Naive thymus-derived CD4-positive, alpha-beta T cell (primary cell): ENCODE measurements at regions not wholly inside any gene's neighbourhood (a gene's known extent, or its start where the extent isn't known, plus 50 kb on each side); places are given as distances from the start of the nearest gene placed in this dataset.

Experiments
- ATAC-seq: fragments of 150-1000 bp; cut with Tn5 transposase; 2 replicates; pipeline ENCODE4 v1.10.0; 2021; ENCODE audit warnings: mild to moderate bottlenecking, moderate library complexity
- CTCF ChIA-PET: fragments of 350-600 bp; sonication (Branson Sonifier 250); formaldehyde crosslinking; loops from one replicate; lab custom pipeline; 2021; ENCODE audit warnings: antibody characterized with exemption; lab: Charles Lee
- POLR2A ChIA-PET: fragments of 350-600 bp; sonication (Branson Sonifier 250); formaldehyde crosslinking; loops from one replicate; lab custom pipeline; 2021; ENCODE audit warnings: antibody characterized with exemption, inconsistent platforms; lab: Charles Lee
- DNase-seq, 9 donors: peaks; one replicate each; pipeline versions ENCODE4 v3.0.0 to v3.0.0-alpha.2; 2020 to 2022; ENCODE audit warnings: mixed read lengths in 1 of 9
- H3K27ac ChIP-seq: one replicate; pipeline ENCODE4 v1.7.0; 2013; ENCODE audit warnings: mild to moderate bottlenecking, low read depth, low read length, moderate library complexity
- H3K27me3 ChIP-seq, 2 donors: one replicate each; pipeline ENCODE4 v1.7.0; 2013; ENCODE audit warnings: low read length in 2 of 2, mild to moderate bottlenecking in 2 of 2, moderate library complexity in 2 of 2; ENCODE audit not compliant: control insufficient read depth in 2 of 2, insufficient read depth in 2 of 2
- H3K36me3 ChIP-seq, 3 experiments: 1 replicate in 2 of 3; 2 replicates in 1 of 3; pipeline ENCODE4 v1.7.0; 2013; ENCODE audit warnings: low read length in 3 of 3, mild to moderate bottlenecking in 3 of 3, moderate library complexity in 1 of 3; ENCODE audit not compliant: insufficient read depth in 3 of 3, control insufficient read depth in 2 of 3
- H3K4me1 ChIP-seq, 2 donors: one replicate each; pipeline ENCODE4 v1.7.0; 2013; ENCODE audit warnings: low read length in 2 of 2, mild to moderate bottlenecking in 2 of 2, moderate library complexity in 1 of 2; ENCODE audit not compliant: control insufficient read depth in 2 of 2, insufficient read depth in 2 of 2
- H3K4me3 ChIP-seq: 2 replicates; pipeline ENCODE4 v1.7.0; 2013; ENCODE audit warnings: mild to moderate bottlenecking, low read length
- H3K9me3 ChIP-seq, 3 experiments: 1 replicate in 2 of 3; 2 replicates in 1 of 3; pipeline ENCODE4 v1.7.0; 2013; ENCODE audit warnings: low read length in 3 of 3; ENCODE audit not compliant: control insufficient read depth in 2 of 3
- H3K27ac Mint-ChIP-seq, 9 donors: one replicate each; pipeline ENCODE4 v1.8.0; 2020 to 2022; ENCODE audit warnings: mixed read lengths in 9 of 9, mild to moderate bottlenecking in 8 of 9, moderate library complexity in 5 of 9, inconsistent platforms in 2 of 9
- H3K27me3 Mint-ChIP-seq, 5 donors: one replicate each; pipeline ENCODE4 v1.8.0; 2021 to 2022; ENCODE audit warnings: mixed read lengths in 5 of 5, mild to moderate bottlenecking in 1 of 5
- H3K36me3 Mint-ChIP-seq, 5 donors: one replicate each; pipeline ENCODE4 v1.8.0; 2020 to 2022; ENCODE audit warnings: mixed read lengths in 5 of 5, mild to moderate bottlenecking in 3 of 5, inconsistent platforms in 1 of 5
- H3K4me1 Mint-ChIP-seq, 7 donors: one replicate each; pipeline ENCODE4 v1.8.0; 2020 to 2022; ENCODE audit warnings: mixed read lengths in 7 of 7, mild to moderate bottlenecking in 3 of 7, inconsistent platforms in 1 of 7
- H3K4me3 Mint-ChIP-seq, 10 donors: one replicate each; pipeline ENCODE4 v1.8.0; 2020 to 2022; ENCODE audit warnings: mild to moderate bottlenecking in 10 of 10, mixed read lengths in 10 of 10, moderate library complexity in 6 of 10, inconsistent platforms in 2 of 10
- H3K9me3 Mint-ChIP-seq, 11 donors: one replicate each; pipeline ENCODE4 v1.8.0; 2020 to 2022; ENCODE audit warnings: mixed read lengths in 11 of 11, mild to moderate bottlenecking in 4 of 11, inconsistent platforms in 1 of 11, moderate library complexity in 1 of 11
- intact Hi-C, 2 donors: fragments of 100-400 bp; cut with micrococcal nuclease; formaldehyde crosslinking; loops; one replicate each; pipeline ENCODE4 v1.15.1; 2023

GRCh38 chr1:112177314-112177713, 187.8 kb upstream of the KCND3 start:
- no peak overlapping the region for H3K4me3 ChIP-seq
- ChIA-PET POLR2A (no interaction called here), CTCF (no interaction called here)
- Mint-ChIP-seq H3K36me3 (no peaks in the 10 kb centered on the region), H3K4me3 (no peak overlapping the region), H3K9me3 (peaks cover 0 to 5% (median 0%) of the 10 kb centered on the region in 11 donors), H3K4me1 (no peaks in the 10 kb centered on the region), H3K27me3 (peaks cover 0 to 23% (median 11%) of the 10 kb centered on the region in 5 donors), H3K27ac (no peak overlapping the region)
- no peaks in the 10 kb centered on the region for H3K9me3 ChIP-seq
- H3K4me1 ChIP-seq = no peaks in the 10 kb centered on the region
- intact Hi-C loops = no loop called here
- H3K36me3 ChIP-seq = no peaks in the 10 kb centered on the region
- H3K27me3 ChIP-seq = no peaks in the 10 kb centered on the region
- DNase-seq (no peak), ATAC-seq (no peak)
- no peak overlapping the region for H3K27ac ChIP-seq

- Histone ChIP-seq H3K27me3 (no peaks in the 10 kb centered on the region), H3K27ac (no peak overlapping the region), H3K9me3 (no peaks in the 10 kb centered on the region), H3K36me3 (no peaks in the 10 kb centered on the region), H3K4me1 (no peaks in the 10 kb centered on the region), H3K4me3 (no peak overlapping the region)
- H3K27me3 Mint-ChIP-seq = peaks cover 0 to 29% (median 24%) of the 10 kb centered on the region in 5 donors
- peaks cover 0 to 7% (median 0%) of the 10 kb centered on the region in 5 donors for H3K36me3 Mint-ChIP-seq
- no peak overlapping the region for H3K4me3 Mint-ChIP-seq
- ATAC-seq (no peak), DNase-seq (no peak)
- H3K27ac Mint-ChIP-seq = no peak overlapping the region
- no peaks in the 10 kb centered on the region for H3K4me1 Mint-ChIP-seq
- ChIA-PET POLR2A (no interaction called here), CTCF (no interaction called here)
- H3K9me3 Mint-ChIP-seq = peaks cover 0 to 15% (median 6%) of the 10 kb centered on the region in 11 donors
- intact Hi-C loops = no loop called here
These were observed 199.1 kb upstream of the KCND3 start for GRCh38 chr1:112188611-112189010.

- no peaks in the 10 kb centered on the region for H3K4me1 Mint-ChIP-seq
- Histone ChIP-seq H3K36me3 (no peaks in the 10 kb centered on the region), H3K4me1 (no peaks in the 10 kb centered on the region), H3K4me3 (no peak overlapping the region), H3K9me3 (no peaks in the 10 kb centered on the region), H3K27ac (no peak overlapping the region), H3K27me3 (no peaks in the 10 kb centered on the region)
- H3K36me3 Mint-ChIP-seq = peaks cover 0 to 7% (median 0%) of the 10 kb centered on the region in 5 donors
- ChIA-PET CTCF (no interaction called here), POLR2A (no interaction called here)
- ATAC-seq = no peak
- H3K4me3 Mint-ChIP-seq = no peak overlapping the region
- H3K27me3 Mint-ChIP-seq = peaks cover 0 to 22% (median 18%) of the 10 kb centered on the region in 5 donors
- no peak overlapping the region for H3K27ac Mint-ChIP-seq
- DNase-seq = no peak
- peaks cover 0 to 24% (median 9%) of the 10 kb centered on the region in 11 donors for H3K9me3 Mint-ChIP-seq
- intact Hi-C loops = no loop called here
These were observed 199.9 kb upstream of the CTTNBP2NL start for GRCh38 chr1:112196008-112196588.

GRCh38 chr1:112196731-112197130, 199.3 kb upstream of the CTTNBP2NL start:
- peaks cover 0 to 7% (median 0%) of the 10 kb centered on the region in 5 donors for H3K36me3 Mint-ChIP-seq
- H3K4me3 Mint-ChIP-seq = no peak overlapping the region
- Histone ChIP-seq H3K27me3 (no peaks in the 10 kb centered on the region), H3K4me1 (no peaks in the 10 kb centered on the region), H3K36me3 (no peaks in the 10 kb centered on the region), H3K27ac (no peak overlapping the region), H3K4me3 (no peak overlapping the region), H3K9me3 (no peaks in the 10 kb centered on the region)
- ATAC-seq = no peak
- POLR2A ChIA-PET = no interaction called here
- peaks cover 0 to 19% (median 16%) of the 10 kb centered on the region in 5 donors for H3K27me3 Mint-ChIP-seq
- H3K9me3 Mint-ChIP-seq = peaks cover 0 to 24% (median 10%) of the 10 kb centered on the region in 11 donors
- intact Hi-C loops = no loop called here
- H3K4me1 Mint-ChIP-seq = no peaks in the 10 kb centered on the region
- CTCF ChIA-PET = no interaction called here
- DNase-seq = no peak
- H3K27ac Mint-ChIP-seq = no peak overlapping the region

- intact Hi-C loops = no loop called here
- Histone ChIP-seq H3K27ac (no peak overlapping the region), H3K27me3 (no peaks in the 10 kb centered on the region), H3K9me3 (no peaks in the 10 kb centered on the region), H3K4me1 (no peaks in the 10 kb centered on the region), H3K4me3 (no peak overlapping the region), H3K36me3 (no peaks in the 10 kb centered on the region)
- no peak overlapping the region for H3K27ac Mint-ChIP-seq
- peaks cover 0 to 3% (median 0%) of the 10 kb centered on the region in 5 donors for H3K36me3 Mint-ChIP-seq
- H3K4me1 Mint-ChIP-seq = no peaks in the 10 kb centered on the region
- ChIA-PET CTCF (no interaction called here), POLR2A (no interaction called here)
- no peak overlapping the region for H3K4me3 Mint-ChIP-seq
- H3K27me3 Mint-ChIP-seq = peaks cover 9 to 53% (median 38%) of the 10 kb centered on the region in 5 donors
- H3K9me3 Mint-ChIP-seq = peaks cover 0 to 15% (median 3%) of the 10 kb centered on the region in 11 donors
- DNase-seq = no peak
- no peak for ATAC-seq
These were observed 186.5 kb upstream of the CTTNBP2NL start for GRCh38 chr1:112209493-112209892.

- H3K27me3 ChIP-seq = no peaks in the 10 kb centered on the region
- ATAC-seq (no peak), DNase-seq (no peak)
- no peak overlapping the region for H3K4me3 Mint-ChIP-seq
- no peak overlapping the region for H3K27ac ChIP-seq
- intact Hi-C loops = no loop called here
- H3K9me3 Mint-ChIP-seq = peaks cover 0 to 27% (median 8%) of the 10 kb centered on the region in 11 donors
- POLR2A ChIA-PET = no interaction called here
- no peaks in the 10 kb centered on the region for H3K36me3 ChIP-seq
- CTCF ChIA-PET = no interaction called here
- no peaks in the 10 kb centered on the region for H3K4me1 ChIP-seq
- peaks cover 0 to 5% (median 0%) of the 10 kb centered on the region in 5 donors for H3K36me3 Mint-ChIP-seq
- H3K4me3 ChIP-seq = no peak overlapping the region
- no peaks in the 10 kb centered on the region for H3K4me1 Mint-ChIP-seq
- H3K27me3 Mint-ChIP-seq = peaks cover 2 to 34% (median 23%) of the 10 kb centered on the region in 5 donors
- H3K27ac Mint-ChIP-seq = no peak overlapping the region
- H3K9me3 ChIP-seq = no peaks in the 10 kb centered on the region
These were observed 176.7 kb upstream of the CTTNBP2NL start for GRCh38 chr1:112219267-112219666.

GRCh38 chr1:112230232-112230631, 165.8 kb upstream of the CTTNBP2NL start:
- Mint-ChIP-seq H3K4me1 (no peaks in the 10 kb centered on the region), H3K27ac (no peak overlapping the region), H3K27me3 (peaks cover 0 to 18% (median 9%) of the 10 kb centered on the region in 5 donors), H3K9me3 (peaks cover 0 to 32% (median 12%) of the 10 kb centered on the region in 11 donors), H3K4me3 (no peak overlapping the region), H3K36me3 (peaks cover 0 to 6% (median 0%) of the 10 kb centered on the region in 5 donors)
- Histone ChIP-seq H3K4me1 (no peaks in the 10 kb centered on the region), H3K9me3 (peaks cover 0 to 9% (median 0%) of the 10 kb centered on the region in 3 experiments), H3K27me3 (no peaks in the 10 kb centered on the region), H3K4me3 (no peak overlapping the region), H3K27ac (no peak overlapping the region), H3K36me3 (no peaks in the 10 kb centered on the region)
- intact Hi-C loops = no loop called here
- ChIA-PET POLR2A (no interaction called here), CTCF (no interaction called here)
- ATAC-seq = no peak
- no peak for DNase-seq
